PC-9 (cell line): ENCODE measurements at regions not wholly inside any gene's neighbourhood (a gene's known extent, or its start where the extent isn't known, plus 50 kb on each side); places are given as distances from the start of the nearest gene placed in this dataset.

Source experiments
- BruUV-seq: library from RNA; stranded (reverse); fragments of 400-500 nt; replicated peaks from 2 replicates; lab custom pipeline; 2021; lab: Mats Ljungman, UMichigan
- CTCF ChIA-PET: fragments of 300-600 bp; sonication (Branson Sonifier 250); formaldehyde crosslinking; loops from one replicate; lab custom pipeline; 2022; ENCODE audit warnings: antibody characterized with exemption; lab: Charles Lee
- POLR2A ChIA-PET: fragments of 300-600 bp; sonication (Branson Sonifier 250); formaldehyde crosslinking; loops from one replicate; lab custom pipeline; 2022; ENCODE audit warnings: antibody characterized with exemption; ENCODE audit not compliant: unreplicated experiment; lab: Charles Lee
- DNase-seq, 2 experiments: peaks; one replicate each; pipeline versions ENCODE4 v3.0.0 to v3.0.0-alpha.2; 2015 to 2022; ENCODE audit warnings: mixed read lengths in 1 of 2
- H2AFZ ChIP-seq: fragments of 200-600 bp; sonication (generic); 2 replicates; pipeline ENCODE4 v1.8.1; 2017; ENCODE audit warnings: antibody characterized with exemption
- H3F3A ChIP-seq: fragments of 200-600 bp; sonication (generic); 2 replicates; pipeline ENCODE4 v1.8.1; 2017; ENCODE audit warnings: antibody characterized with exemption, mild to moderate bottlenecking, low read depth; ENCODE audit not compliant: insufficient read depth
- H3K27ac ChIP-seq: fragments of 200-600 bp; sonication (generic); 2 replicates; pipeline ENCODE4 v1.6.1; 2016; ENCODE audit warnings: mixed run types
- H3K27me3 ChIP-seq: fragments of 200-600 bp; sonication (generic); 2 replicates; pipeline ENCODE4 v1.6.1; 2016; ENCODE audit warnings: low read depth, mixed run types; ENCODE audit not compliant: insufficient read depth
- H3K36me3 ChIP-seq: fragments of 200-600 bp; sonication (generic); 2 replicates; pipeline ENCODE4 v1.6.1; 2016; ENCODE audit warnings: low read depth, mixed run types
- H3K4me1 ChIP-seq: fragments of 200-600 bp; sonication (generic); replicated peaks from 2 replicates; pipeline ENCODE4 v1.6.1; 2016; ENCODE audit warnings: mixed run types; ENCODE audit not compliant: insufficient read depth
- H3K4me2 ChIP-seq: fragments of 200-600 bp; sonication (generic); 2 replicates; pipeline ENCODE4 v1.6.1; 2017; ENCODE audit warnings: mixed run types
- H3K4me3 ChIP-seq: fragments of 200-600 bp; sonication (generic); 2 replicates; pipeline ENCODE4 v1.6.1; 2016; ENCODE audit warnings: mixed run types
- H3K79me2 ChIP-seq: fragments of 200-600 bp; sonication (generic); 2 replicates; pipeline ENCODE4 v1.6.1; 2017; ENCODE audit warnings: low read depth, mixed run types
- H3K9me2 ChIP-seq: fragments of 200-600 bp; sonication (generic); 2 replicates; pipeline ENCODE4 v1.8.1; 2017; ENCODE audit warnings: mild to moderate bottlenecking; ENCODE audit not compliant: insufficient read depth
- H3K9me3 ChIP-seq: fragments of 200-600 bp; sonication (generic); 2 replicates; pipeline ENCODE4 v1.8.1; 2016; ENCODE audit warnings: low read depth; ENCODE audit not compliant: insufficient read depth
- H4K20me1 ChIP-seq: fragments of 200-600 bp; sonication (generic); 2 replicates; pipeline ENCODE4 v1.8.1; 2017; ENCODE audit not compliant: insufficient read depth
- EZH2 ChIP-seq: fragments of 200-600 bp; sonication (generic); IDR thresholded peaks from 2 replicates; pipeline ENCODE4 v1.8.0; 2017; ENCODE audit warnings: antibody characterized with exemption, low read depth
- intact Hi-C: fragments of 100-400 bp; cut with micrococcal nuclease; formaldehyde crosslinking; loops from one replicate; pipeline ENCODE4 v1.10.0; 2022; ENCODE audit not compliant: unreplicated experiment
- TF ChIP-seq, protein P1 (sequence below): fragments of 200-600 bp; sonication (generic); conservative IDR thresholded peaks from 2 replicates; pipeline ENCODE4 v1.6.1; 2017; ENCODE audit warnings: mixed run types, antibody characterized with exemption, mild to moderate bottlenecking, moderate library complexity

DNA sequence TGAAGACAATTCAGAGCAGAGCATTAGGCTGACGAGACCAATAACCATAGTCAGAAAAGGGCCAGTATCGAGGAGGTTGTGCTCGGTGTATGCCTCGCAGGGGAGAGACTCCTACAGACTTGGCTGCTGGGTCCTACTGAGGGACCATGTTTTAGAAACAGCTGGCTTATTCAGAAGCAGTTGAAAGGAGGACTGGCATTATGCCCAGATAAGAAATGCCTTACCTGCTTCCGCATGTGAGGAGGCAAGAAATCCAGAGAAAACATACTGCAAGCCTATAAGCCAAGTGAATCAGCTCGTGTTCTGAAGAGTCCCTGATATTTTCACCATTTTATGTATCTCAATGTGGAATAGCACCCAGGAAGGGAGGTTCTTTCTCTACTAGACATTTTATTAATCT is 434.7 kb downstream of the GRB14 start:
- no peaks in the 10 kb centered on the region for H3K27me3 ChIP-seq
- no peak overlapping the region for H3K4me2 ChIP-seq
- no peaks in the 10 kb centered on the region for H3K9me2 ChIP-seq
- no peak overlapping the region for H3K27ac ChIP-seq
- no peaks in the 10 kb centered on the region for H4K20me1 ChIP-seq
- ChIA-PET POLR2A (no interaction called here), CTCF (no interaction called here)
- intact Hi-C loops, result no loop called here
- H3K4me1 ChIP-seq, result no peaks in the 10 kb centered on the region
- no peaks in the 10 kb centered on the region for H3F3A ChIP-seq
- TF ChIP-seq EZH2, result no peak
- TF ChIP-seq, protein P1, sequence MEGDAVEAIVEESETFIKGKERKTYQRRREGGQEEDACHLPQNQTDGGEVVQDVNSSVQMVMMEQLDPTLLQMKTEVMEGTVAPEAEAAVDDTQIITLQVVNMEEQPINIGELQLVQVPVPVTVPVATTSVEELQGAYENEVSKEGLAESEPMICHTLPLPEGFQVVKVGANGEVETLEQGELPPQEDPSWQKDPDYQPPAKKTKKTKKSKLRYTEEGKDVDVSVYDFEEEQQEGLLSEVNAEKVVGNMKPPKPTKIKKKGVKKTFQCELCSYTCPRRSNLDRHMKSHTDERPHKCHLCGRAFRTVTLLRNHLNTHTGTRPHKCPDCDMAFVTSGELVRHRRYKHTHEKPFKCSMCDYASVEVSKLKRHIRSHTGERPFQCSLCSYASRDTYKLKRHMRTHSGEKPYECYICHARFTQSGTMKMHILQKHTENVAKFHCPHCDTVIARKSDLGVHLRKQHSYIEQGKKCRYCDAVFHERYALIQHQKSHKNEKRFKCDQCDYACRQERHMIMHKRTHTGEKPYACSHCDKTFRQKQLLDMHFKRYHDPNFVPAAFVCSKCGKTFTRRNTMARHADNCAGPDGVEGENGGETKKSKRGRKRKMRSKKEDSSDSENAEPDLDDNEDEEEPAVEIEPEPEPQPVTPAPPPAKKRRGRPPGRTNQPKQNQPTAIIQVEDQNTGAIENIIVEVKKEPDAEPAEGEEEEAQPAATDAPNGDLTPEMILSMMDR, result no peak
- no peak overlapping the region for H2AFZ ChIP-seq
- DNase-seq, result no peak
- H3K36me3 ChIP-seq, result no peaks in the 10 kb centered on the region
- H3K9me3 ChIP-seq, result no peaks in the 10 kb centered on the region
- H3K4me3 ChIP-seq, result no peak overlapping the region
- H3K79me2 ChIP-seq, result no peaks in the 10 kb centered on the region
- no TSS peak for BruUV-seq

DNA sequence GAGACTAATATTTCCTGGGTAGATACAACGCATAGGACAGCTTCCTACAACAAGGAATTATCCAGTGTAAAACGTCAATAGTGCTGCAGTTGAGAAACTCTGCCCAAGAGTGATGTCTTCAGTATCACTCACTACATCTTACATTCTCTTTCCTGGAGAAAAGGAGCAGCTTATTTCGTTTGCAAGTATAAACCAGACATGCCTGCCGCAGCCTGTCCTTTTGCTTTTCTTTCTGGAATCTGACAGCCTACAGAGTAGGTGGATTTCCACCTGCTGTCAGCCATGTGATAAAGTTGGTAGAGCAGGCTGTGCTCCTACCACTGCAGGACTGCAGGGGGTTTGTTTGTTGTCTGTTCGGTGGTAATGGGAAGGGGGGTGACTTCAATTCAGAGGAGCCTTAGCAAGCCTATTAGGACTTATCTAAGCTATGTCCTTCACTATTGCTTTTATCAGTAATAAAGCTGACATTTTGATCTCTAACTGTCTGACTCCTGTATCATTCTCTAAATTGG is 439.1 kb downstream of the GRB14 start:
- Histone ChIP-seq H3F3A (no peaks in the 10 kb centered on the region), H3K9me3 (no peaks in the 10 kb centered on the region), H3K27me3 (no peaks in the 10 kb centered on the region), H3K79me2 (no peaks in the 10 kb centered on the region), H2AFZ (no peak overlapping the region), H3K4me1 (no peaks in the 10 kb centered on the region), H3K4me2 (no peak overlapping the region), H3K27ac (no peak overlapping the region), H3K36me3 (no peaks in the 10 kb centered on the region), H3K4me3 (no peak overlapping the region), H4K20me1 (no peaks in the 10 kb centered on the region), H3K9me2 (no peaks in the 10 kb centered on the region)
- ChIA-PET CTCF (no interaction called here), POLR2A (no interaction called here)
- intact Hi-C loops, result no loop called here
- DNase-seq, result no peak
- no TSS peak for BruUV-seq
- TF ChIP-seq, protein P1, result no peak
- TF ChIP-seq EZH2, result no peak

DNA sequence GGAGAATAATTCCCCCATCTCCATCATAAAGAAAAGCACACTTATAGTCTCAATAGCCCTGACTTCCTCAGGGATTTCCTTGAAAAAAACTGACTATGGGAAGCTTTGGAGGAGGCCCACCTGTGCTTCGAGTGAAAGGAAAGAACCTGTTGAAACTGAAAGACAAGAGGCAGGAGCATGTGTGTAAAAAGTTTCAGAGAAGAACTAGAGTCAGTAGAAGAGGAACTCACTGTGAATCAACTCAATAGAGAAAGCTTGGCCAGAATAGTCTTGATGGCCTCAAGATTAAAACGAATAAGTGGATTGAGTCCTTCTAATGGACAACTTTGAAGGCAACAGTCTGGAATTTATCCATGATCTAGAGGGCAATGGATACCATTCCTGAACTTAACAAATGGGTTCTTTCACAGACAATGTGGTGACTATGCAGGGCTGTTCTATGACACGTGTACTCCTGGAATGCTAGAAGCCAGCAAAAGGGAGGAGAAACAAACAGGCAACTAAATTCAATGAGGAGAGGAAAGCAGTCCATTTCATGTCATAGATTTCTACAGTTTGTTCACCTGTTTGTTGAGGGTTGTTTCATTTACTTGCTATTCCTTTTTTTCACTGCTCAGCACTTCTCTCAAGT is 442.3 kb downstream of the GRB14 start:
- no peak overlapping the region for H2AFZ ChIP-seq
- no peak for TF ChIP-seq EZH2
- TF ChIP-seq, protein P1, result no peak
- H3F3A ChIP-seq, result no peaks in the 10 kb centered on the region
- ChIA-PET POLR2A (no interaction called here), CTCF (no interaction called here)
- H3K9me3 ChIP-seq, result no peaks in the 10 kb centered on the region
- no peak overlapping the region for H3K4me2 ChIP-seq
- H3K9me2 ChIP-seq, result no peaks in the 10 kb centered on the region
- no peak overlapping the region for H3K27ac ChIP-seq
- no peaks in the 10 kb centered on the region for H3K4me1 ChIP-seq
- no peak overlapping the region for H3K4me3 ChIP-seq
- no TSS peak for BruUV-seq
- no peak for DNase-seq
- no peaks in the 10 kb centered on the region for H3K27me3 ChIP-seq
- H3K79me2 ChIP-seq, result no peaks in the 10 kb centered on the region
- no peaks in the 10 kb centered on the region for H3K36me3 ChIP-seq
- no peaks in the 10 kb centered on the region for H4K20me1 ChIP-seq
- intact Hi-C loops, result no loop called here
